B cell (primary cell): ENCODE measurements at regions not wholly inside any gene's neighbourhood (a gene's known extent, or its start where the extent isn't known, plus 50 kb on each side); places are given as distances from the start of the nearest gene placed in this dataset.

Source experiments
- ATAC-seq: fragments of 200-7000 bp; cut with Tn5 transposase; one replicate; pipeline ENCODE4 v1.10.0; 2021; ENCODE audit warnings: low read depth, mild to moderate bottlenecking, moderate number of reproducible peaks, moderate library complexity
- CTCF ChIA-PET: fragments of 350-600 bp; sonication (Branson Sonifier 250); formaldehyde crosslinking; loops from one replicate; lab custom pipeline; 2021; ENCODE audit warnings: antibody characterized with exemption, inconsistent platforms; lab: Charles Lee
- POLR2A ChIA-PET: fragments of 350-600 bp; sonication (Branson Sonifier 250); formaldehyde crosslinking; loops from one replicate; lab custom pipeline; 2021; ENCODE audit warnings: antibody characterized with exemption; lab: Charles Lee
- DNase-seq: peaks from one replicate; pipeline ENCODE4 v3.0.0; 2013
- H2AFZ ChIP-seq: 2 replicates; pipeline ENCODE4 v1.6.1; 2012; ENCODE audit warnings: mild to moderate bottlenecking, low read depth, low read length; ENCODE audit not compliant: insufficient read depth, poor library complexity, severe bottlenecking
- H3K27ac ChIP-seq, 2 donors: 1 replicate in 1 of 2; 2 replicates in 1 of 2; pipeline ENCODE4 v1.5.1; 2012 to 2013; ENCODE audit warnings: low read length in 2 of 2, mild to moderate bottlenecking in 2 of 2, moderate library complexity in 1 of 2
- H3K27me3 ChIP-seq, 4 experiments: fragments of 200-600 bp in 1 of 4; sonication (generic) in 1 of 4; replicated peaks in 1 of 4; 1 replicate in 2 of 4; 2 replicates in 2 of 4; pipeline versions ENCODE4 v1.6.1 to v1.7.0; 2013 to 2016; ENCODE audit warnings: low read length in 3 of 4, mild to moderate bottlenecking in 2 of 4, mixed read lengths in 1 of 4, moderate library complexity in 1 of 4; ENCODE audit not compliant: insufficient read depth in 4 of 4, control insufficient read depth in 3 of 4; ENCODE audit errors: control extremely low read depth in 1 of 4
- H3K36me3 ChIP-seq, 2 experiments: replicated peaks in 1 of 2; 1 replicate in 1 of 2; 2 replicates in 1 of 2; pipeline versions ENCODE4 v1.6.1 to v1.7.1; 2013; ENCODE audit warnings: low read length in 1 of 2; ENCODE audit not compliant: insufficient read depth in 2 of 2, control insufficient read depth in 1 of 2; ENCODE audit errors: control extremely low read depth in 1 of 2, extremely low read depth in 1 of 2
- H3K4me1 ChIP-seq, 2 donors: fragments of 200-600 bp in 1 of 2; sonication (generic) in 1 of 2; 1 replicate in 1 of 2; 2 replicates in 1 of 2; pipeline versions ENCODE4 v1.5.1 to v1.6.1; 2013 to 2017; ENCODE audit warnings: low read length in 2 of 2; ENCODE audit not compliant: control insufficient read depth in 2 of 2, insufficient read depth in 2 of 2
- H3K4me2 ChIP-seq: replicated peaks from 2 replicates; pipeline ENCODE3; 2012; ENCODE audit warnings: mild to moderate bottlenecking, low read depth, low read length; ENCODE audit not compliant: poor library complexity, severe bottlenecking
- H3K4me3 ChIP-seq, 5 experiments: fragments of 200-600 bp in 1 of 5; sonication (generic) in 1 of 5; 1 replicate in 3 of 5; 2 replicates in 2 of 5; pipeline versions ENCODE4 v1.5.1 to v1.7.0; 2011 to 2016; ENCODE audit warnings: low read length in 4 of 5, mild to moderate bottlenecking in 4 of 5, low read depth in 2 of 5, control low read depth in 1 of 5, moderate library complexity in 1 of 5; ENCODE audit not compliant: insufficient read depth in 1 of 5; ENCODE audit errors: control extremely low read depth in 1 of 5, extremely low read depth in 1 of 5
- H3K79me2 ChIP-seq: fragments of 200-600 bp; sonication (generic); one replicate; pipeline ENCODE4 v1.6.0; 2016; ENCODE audit warnings: low read length; ENCODE audit not compliant: control insufficient read depth, insufficient read depth
- H3K9ac ChIP-seq: fragments of 200-600 bp; sonication (generic); 2 replicates; pipeline ENCODE4 v1.6.1; 2017; ENCODE audit warnings: mild to moderate bottlenecking, low read length, moderate library complexity
- H3K9me3 ChIP-seq, 3 donors: one replicate each; pipeline versions ENCODE4 v1.6.1 to v1.7.1; 2013; ENCODE audit warnings: low read length in 2 of 3; ENCODE audit not compliant: control insufficient read depth in 2 of 3, insufficient read depth in 1 of 3; ENCODE audit errors: control extremely low read depth in 1 of 3
- H4K20me1 ChIP-seq: 2 replicates; pipeline ENCODE4 v1.6.0; 2012; ENCODE audit warnings: mild to moderate bottlenecking, low read length; ENCODE audit not compliant: insufficient read depth, control insufficient read depth, poor library complexity, severe bottlenecking
- H3K27ac Mint-ChIP-seq: one replicate; pipeline ENCODE4 v1.8.0; 2021; ENCODE audit warnings: mixed read lengths
- H3K27me3 Mint-ChIP-seq: one replicate; pipeline ENCODE4 v1.8.0; 2021; ENCODE audit warnings: mixed read lengths
- H3K4me1 Mint-ChIP-seq: one replicate; pipeline ENCODE4 v1.8.0; 2021; ENCODE audit warnings: mixed read lengths
- H3K4me3 Mint-ChIP-seq: one replicate; pipeline ENCODE4 v1.8.0; 2021; ENCODE audit warnings: mixed read lengths
- H3K9me3 Mint-ChIP-seq: one replicate; pipeline ENCODE4 v1.8.0; 2022; ENCODE audit warnings: mixed read lengths; ENCODE audit not compliant: insufficient read depth
- CTCF ChIP-seq: fragments of 200-600 bp; IDR thresholded peaks from one replicate; pipeline ENCODE4 v1.8.0; 2022; ENCODE audit warnings: antibody characterized with exemption, mild to moderate bottlenecking
- EZH2 ChIP-seq: IDR thresholded peaks from 2 replicates; pipeline ENCODE4 v1.6.1; 2012; ENCODE audit warnings: borderline replicate concordance, low read depth, mild to moderate bottlenecking, moderate library complexity, low read length; ENCODE audit not compliant: insufficient read depth, poor library complexity, severe bottlenecking
- whole genome bisulfite sequencing: methylation state at CpG from one replicate; pipeline ENCODE4 v1.1.5; 2013; ENCODE audit warnings: missing lambda C conversion rate; ENCODE audit not compliant: insufficient coverage; 5-methylcytosine and 5-hydroxymethylcytosine counted together
- intact Hi-C: fragments of 100-400 bp; cut with micrococcal nuclease; formaldehyde crosslinking; loops from one replicate; pipeline ENCODE4 v1.10.0; 2022

- Histone ChIP-seq H3K9ac (no peak overlapping the region), H2AFZ (no peak overlapping the region), H3K9me3 (no peaks in the 10 kb centered on the region), H3K27me3 (no peaks in the 10 kb centered on the region), H3K4me1 (no peaks in the 10 kb centered on the region), H3K4me2 (no peak overlapping the region), H3K27ac (no peak overlapping the region), H3K79me2 (no peaks in the 10 kb centered on the region), H4K20me1 (no peaks in the 10 kb centered on the region), H3K36me3 (no peaks in the 10 kb centered on the region), H3K4me3 (no peak overlapping the region)
- ATAC-seq: no peak
- TF ChIP-seq EZH2: no peak
- TF ChIP-seq CTCF: no peak
- no peak for DNase-seq
- intact Hi-C loops: no loop called here
- H3K27me3 Mint-ChIP-seq: peaks cover 7% of the 10 kb centered on the region
- no peak overlapping the region for H3K27ac Mint-ChIP-seq
- H3K9me3 Mint-ChIP-seq: no peaks in the 10 kb centered on the region
- H3K4me3 Mint-ChIP-seq: no peak overlapping the region
- ChIA-PET CTCF (no interaction called here), POLR2A (no interaction called here)
- no peaks in the 10 kb centered on the region for H3K4me1 Mint-ChIP-seq
- 85% methylated on average over 9 of the region's 10 CpGs for WGBS
Measured at GRCh38 chr2:7913974-7914373, 767.9 kb upstream of the ID2 start.

- CTCF ChIA-PET: no interaction called here
- POLR2A ChIA-PET: no interaction called here
Measured at GRCh38 chr2:7915302-7916091, 766.4 kb upstream of the ID2 start.

More at GRCh38 chr2:7915302-7916091, 766.4 kb upstream of the ID2 start:
- no peak overlapping the region for H3K4me2 ChIP-seq
- no peak overlapping the region for H3K4me3 ChIP-seq
- intact Hi-C loops: no loop called here
- H3K4me1 ChIP-seq: no peaks in the 10 kb centered on the region
- H3K9ac ChIP-seq: no peak overlapping the region
- no peak for TF ChIP-seq EZH2
- TF ChIP-seq CTCF: no peak
- H2AFZ ChIP-seq: no peak overlapping the region
- H3K27me3 Mint-ChIP-seq: peaks cover 7% of the 10 kb centered on the region
- no peaks in the 10 kb centered on the region for H4K20me1 ChIP-seq
- no peaks in the 10 kb centered on the region for H3K9me3 ChIP-seq
- 88% methylated on average over 13 of the region's 14 CpGs for WGBS
- H3K4me1 Mint-ChIP-seq: no peaks in the 10 kb centered on the region
- no peaks in the 10 kb centered on the region for H3K36me3 ChIP-seq
- ATAC-seq: no peak
- no peaks in the 10 kb centered on the region for H3K9me3 Mint-ChIP-seq
- H3K27ac ChIP-seq: no peak overlapping the region
- no peaks in the 10 kb centered on the region for H3K27me3 ChIP-seq
- no peaks in the 10 kb centered on the region for H3K79me2 ChIP-seq
- DNase-seq: no peak
- no peak overlapping the region for H3K27ac Mint-ChIP-seq
- H3K4me3 Mint-ChIP-seq: no peak overlapping the region
